ENCODE measurements at regions not wholly inside any gene's neighbourhood (a gene's known extent, or its start where the extent isn't known, plus 50 kb on each side); places are given as distances from the start of the nearest gene placed in this dataset.

DNA sequence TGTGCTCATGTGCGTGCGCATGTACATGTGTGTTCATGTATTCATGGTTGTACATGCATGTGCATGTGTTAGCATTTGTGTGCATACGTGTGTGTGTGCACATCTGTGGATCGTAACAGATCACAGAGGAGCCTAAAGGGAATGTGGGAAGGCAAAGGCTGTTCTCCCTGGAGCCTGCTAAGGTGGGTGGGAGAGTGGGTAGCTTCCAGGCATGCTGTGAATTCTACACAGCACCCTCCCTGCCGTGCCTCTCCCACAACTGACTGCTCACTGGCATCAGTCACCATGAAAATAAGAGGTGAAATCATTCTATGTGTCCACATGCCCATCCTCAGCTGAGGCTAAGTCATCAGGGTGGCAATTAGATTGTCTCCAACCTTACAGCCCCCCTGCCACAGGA is 600.9 kb downstream of the MID1IP1 start:
- no peak for DNase-seq
- no peaks in the 10 kb centered on the region for H3K36me3 ChIP-seq (ENCODE audit: control insufficient read depth, insufficient read depth, low read length)
- no peaks in the 10 kb centered on the region for H3K9me3 ChIP-seq (ENCODE audit: control insufficient read depth, low read depth, low read length)
- H3K27me3 ChIP-seq (ENCODE audit: control insufficient read depth, insufficient read depth, low read length), result no peaks in the 10 kb centered on the region
- no peak overlapping the region for H3K4me3 ChIP-seq (ENCODE audit: low read length)
- no peak overlapping the region for H3K27ac ChIP-seq (ENCODE audit: low read length)
- no CpG with 5 or more reads among the region's 5 CpGs for WGBS (ENCODE audit: insufficient coverage, low lambda C conversion rate)
- H3K4me1 ChIP-seq (ENCODE audit: control insufficient read depth, insufficient read depth, low read length), result peaks cover 9% of the 10 kb centered on the region

DNA sequence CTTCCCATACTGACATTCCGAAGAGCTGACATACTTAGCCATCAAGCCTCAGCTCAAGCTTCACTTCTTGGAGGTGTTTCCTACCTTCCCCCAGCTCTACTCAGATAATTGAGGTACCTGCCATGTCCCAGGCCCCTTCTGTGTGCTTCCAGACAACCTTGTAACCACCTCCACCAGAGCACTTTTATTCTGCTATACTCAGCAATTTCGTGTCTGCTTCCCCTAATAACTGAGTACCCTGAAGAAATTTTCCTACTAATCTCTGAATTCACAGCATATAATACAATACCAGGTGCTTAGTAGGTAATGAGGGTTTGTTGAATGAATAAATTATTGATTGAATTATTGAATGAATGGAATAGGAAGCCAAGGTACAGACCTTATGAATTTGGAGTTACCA is 605.5 kb downstream of the MID1IP1 start:
- no peak for DNase-seq
- Histone ChIP-seq H3K4me3 (ENCODE audit: low read length) (no peak overlapping the region), H3K27ac (ENCODE audit: low read length) (no peak overlapping the region), H3K36me3 (ENCODE audit: control insufficient read depth, insufficient read depth, low read length) (no peaks in the 10 kb centered on the region), H3K9me3 (ENCODE audit: control insufficient read depth, low read depth, low read length) (no peaks in the 10 kb centered on the region), H3K4me1 (ENCODE audit: control insufficient read depth, insufficient read depth, low read length) (no peaks in the 10 kb centered on the region), H3K27me3 (ENCODE audit: control insufficient read depth, insufficient read depth, low read length) (no peaks in the 10 kb centered on the region)
- no CpG with 5 or more reads among the region's 2 CpGs for WGBS (ENCODE audit: insufficient coverage, low lambda C conversion rate)

DNA sequence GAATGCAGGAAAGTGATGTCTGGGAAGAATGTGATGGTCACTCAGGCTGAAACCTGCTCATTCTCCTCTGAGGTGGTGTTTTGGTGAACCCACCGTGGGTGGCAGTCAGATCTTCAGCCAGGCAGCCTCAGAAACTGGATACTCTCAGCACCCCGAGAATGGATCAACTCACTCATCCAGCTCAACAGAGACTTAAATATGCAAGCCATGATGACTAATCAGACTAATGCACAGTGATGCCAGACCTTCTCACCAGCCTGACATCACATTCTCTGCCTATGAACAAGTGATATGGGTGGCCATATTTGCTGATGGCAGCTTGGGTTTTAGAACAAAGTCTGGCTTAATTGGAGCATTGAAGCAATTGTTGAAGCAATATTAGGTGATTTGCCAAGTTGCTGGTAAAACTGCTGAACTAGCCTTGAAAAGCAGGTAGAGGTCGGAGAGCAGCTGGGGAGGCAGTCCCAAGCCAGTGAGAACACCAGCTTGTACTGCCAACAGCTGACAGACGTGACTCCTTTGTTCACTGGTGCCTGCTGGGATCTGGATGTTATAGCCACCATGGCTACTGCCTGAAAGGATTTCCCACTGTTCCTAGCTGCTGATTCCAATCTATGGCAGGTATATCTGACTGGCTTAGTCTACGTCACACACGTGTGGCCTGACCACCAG is 608.1 kb downstream of the MID1IP1 start:
- Histone ChIP-seq H3K9me3 (ENCODE audit: control insufficient read depth, low read depth, low read length) (no peaks in the 10 kb centered on the region), H3K4me3 (ENCODE audit: low read length) (no peak overlapping the region), H3K36me3 (ENCODE audit: control insufficient read depth, insufficient read depth, low read length) (no peaks in the 10 kb centered on the region), H3K4me1 (ENCODE audit: control insufficient read depth, insufficient read depth, low read length) (peaks cover 6% of the 10 kb centered on the region), H3K27ac (ENCODE audit: low read length) (no peak overlapping the region), H3K27me3 (ENCODE audit: control insufficient read depth, insufficient read depth, low read length) (no peaks in the 10 kb centered on the region)
- no peak for DNase-seq
- WGBS (ENCODE audit: insufficient coverage, low lambda C conversion rate), result no CpG with 5 or more reads among the region's 6 CpGs

DNA sequence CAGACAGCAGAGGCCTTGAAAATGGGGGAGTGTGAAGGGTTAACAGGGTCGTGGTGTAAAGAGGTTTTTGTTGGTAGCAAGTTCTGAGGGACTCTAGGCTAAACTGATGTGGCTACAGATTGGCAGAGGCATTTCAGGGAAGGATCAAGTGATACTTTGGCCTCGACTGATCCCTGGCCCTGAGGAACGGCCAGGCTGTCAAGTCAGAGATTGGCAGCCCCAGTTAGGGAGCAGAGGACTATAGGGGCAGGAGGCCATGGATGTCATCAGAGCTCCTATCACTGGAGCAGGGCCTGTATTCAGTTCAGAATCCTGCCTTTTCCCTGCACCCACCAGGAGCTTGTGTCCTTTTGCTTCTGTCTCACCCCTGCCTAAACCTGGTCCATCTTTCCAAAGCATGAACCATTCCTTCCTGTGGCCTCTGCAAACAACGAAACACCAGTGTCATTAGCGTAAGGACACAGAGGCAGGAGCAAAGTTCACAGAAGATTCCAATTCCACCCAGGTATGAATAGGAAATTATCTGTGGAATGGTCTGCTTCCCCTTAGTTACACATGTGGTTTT is 613.1 kb downstream of the MID1IP1 start:
- Histone ChIP-seq H3K36me3 (ENCODE audit: control insufficient read depth, insufficient read depth, low read length) (no peaks in the 10 kb centered on the region), H3K9me3 (ENCODE audit: control insufficient read depth, low read depth, low read length) (no peaks in the 10 kb centered on the region), H3K27ac (ENCODE audit: low read length) (peak overlapping the region; percentile 66), H3K27me3 (ENCODE audit: control insufficient read depth, insufficient read depth, low read length) (no peaks in the 10 kb centered on the region), H3K4me1 (ENCODE audit: control insufficient read depth, insufficient read depth, low read length) (peaks cover 36% of the 10 kb centered on the region), H3K4me3 (ENCODE audit: low read length) (no peak overlapping the region)
- DNase-seq, result peak in 1 of 2 donors; percentile 56
- WGBS (ENCODE audit: insufficient coverage, low lambda C conversion rate), result no CpG with 5 or more reads among the region's 5 CpGs

DNA sequence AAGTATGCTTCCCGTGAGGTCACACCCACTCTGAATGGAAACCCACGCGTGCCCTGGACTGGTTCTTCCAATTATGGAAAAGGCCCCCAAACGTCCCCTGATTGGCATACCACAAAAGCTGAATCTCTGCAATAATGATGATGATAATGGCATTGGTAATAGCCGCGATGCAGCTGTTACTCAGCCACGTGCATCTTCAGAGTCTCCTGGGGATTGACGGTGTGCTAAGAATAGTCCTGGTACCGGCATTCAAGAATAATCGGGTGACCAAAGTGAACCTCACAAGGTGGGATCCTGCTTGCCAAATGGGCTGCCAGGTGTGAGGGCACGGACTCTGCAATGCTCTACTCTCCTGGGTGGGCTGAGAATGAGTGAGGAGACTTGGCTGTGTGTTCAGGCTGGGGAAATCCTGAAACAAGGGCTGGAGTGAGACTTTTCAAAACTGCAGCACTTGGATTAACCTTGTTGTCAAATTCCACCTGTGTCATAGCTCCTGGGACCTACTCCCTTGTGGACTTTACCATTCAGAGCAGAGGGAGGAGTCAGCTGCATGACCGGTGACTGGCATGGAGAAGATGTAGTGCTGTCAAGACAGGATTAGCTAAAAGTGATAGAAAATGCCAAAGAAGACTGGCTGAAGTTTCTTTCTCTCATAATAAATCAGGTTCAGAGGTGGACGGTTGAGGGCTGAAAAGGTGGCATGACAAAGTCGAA is 615.4 kb downstream of the MID1IP1 start:
- Histone ChIP-seq H3K27me3 (ENCODE audit: control insufficient read depth, insufficient read depth, low read length) (no peaks in the 10 kb centered on the region), H3K4me1 (ENCODE audit: control insufficient read depth, insufficient read depth, low read length) (peaks cover 36% of the 10 kb centered on the region), H3K4me3 (ENCODE audit: low read length) (no peak overlapping the region), H3K27ac (ENCODE audit: low read length) (peak overlapping the region; percentile 3), H3K36me3 (ENCODE audit: control insufficient read depth, insufficient read depth, low read length) (no peaks in the 10 kb centered on the region), H3K9me3 (ENCODE audit: control insufficient read depth, low read depth, low read length) (no peaks in the 10 kb centered on the region)
- DNase-seq, result peak in 1 of 2 donors; percentile 69
- WGBS (ENCODE audit: insufficient coverage, low lambda C conversion rate), result no CpG with 5 or more reads among the region's 14 CpGs

DNA sequence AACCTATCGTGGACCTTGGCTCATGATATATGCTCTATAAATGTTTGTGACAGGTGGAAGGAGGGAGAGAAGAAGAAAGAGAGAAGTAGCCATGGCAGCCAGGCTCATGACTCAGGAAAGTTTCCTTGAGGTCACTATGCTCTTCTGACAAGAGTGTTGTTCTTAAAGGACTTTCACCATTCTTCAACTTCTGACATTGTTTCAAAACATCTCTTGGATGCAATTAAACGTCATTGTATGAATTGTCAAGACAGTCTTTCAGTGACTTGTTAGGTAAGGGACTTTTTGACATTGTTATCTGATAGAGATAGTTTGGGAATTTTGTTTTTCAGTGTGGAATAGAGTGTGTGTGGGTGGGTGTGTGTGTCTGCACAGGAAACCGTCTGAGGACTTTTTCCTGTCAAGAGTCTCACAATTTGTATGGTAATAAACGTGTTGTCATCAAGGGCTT is 617.0 kb downstream of the MID1IP1 start:
- Histone ChIP-seq H3K4me1 (ENCODE audit: control insufficient read depth, insufficient read depth, low read length) (peaks cover 36% of the 10 kb centered on the region), H3K27ac (ENCODE audit: low read length) (peak overlapping the region; percentile 17), H3K9me3 (ENCODE audit: control insufficient read depth, low read depth, low read length) (no peaks in the 10 kb centered on the region), H3K36me3 (ENCODE audit: control insufficient read depth, insufficient read depth, low read length) (no peaks in the 10 kb centered on the region), H3K27me3 (ENCODE audit: control insufficient read depth, insufficient read depth, low read length) (no peaks in the 10 kb centered on the region), H3K4me3 (ENCODE audit: low read length) (no peak overlapping the region)
- 20% methylated on average over 1 of the region's 4 CpGs for WGBS (ENCODE audit: insufficient coverage, low lambda C conversion rate)
- peak in 1 of 2 donors; percentile 58 for DNase-seq

DNA sequence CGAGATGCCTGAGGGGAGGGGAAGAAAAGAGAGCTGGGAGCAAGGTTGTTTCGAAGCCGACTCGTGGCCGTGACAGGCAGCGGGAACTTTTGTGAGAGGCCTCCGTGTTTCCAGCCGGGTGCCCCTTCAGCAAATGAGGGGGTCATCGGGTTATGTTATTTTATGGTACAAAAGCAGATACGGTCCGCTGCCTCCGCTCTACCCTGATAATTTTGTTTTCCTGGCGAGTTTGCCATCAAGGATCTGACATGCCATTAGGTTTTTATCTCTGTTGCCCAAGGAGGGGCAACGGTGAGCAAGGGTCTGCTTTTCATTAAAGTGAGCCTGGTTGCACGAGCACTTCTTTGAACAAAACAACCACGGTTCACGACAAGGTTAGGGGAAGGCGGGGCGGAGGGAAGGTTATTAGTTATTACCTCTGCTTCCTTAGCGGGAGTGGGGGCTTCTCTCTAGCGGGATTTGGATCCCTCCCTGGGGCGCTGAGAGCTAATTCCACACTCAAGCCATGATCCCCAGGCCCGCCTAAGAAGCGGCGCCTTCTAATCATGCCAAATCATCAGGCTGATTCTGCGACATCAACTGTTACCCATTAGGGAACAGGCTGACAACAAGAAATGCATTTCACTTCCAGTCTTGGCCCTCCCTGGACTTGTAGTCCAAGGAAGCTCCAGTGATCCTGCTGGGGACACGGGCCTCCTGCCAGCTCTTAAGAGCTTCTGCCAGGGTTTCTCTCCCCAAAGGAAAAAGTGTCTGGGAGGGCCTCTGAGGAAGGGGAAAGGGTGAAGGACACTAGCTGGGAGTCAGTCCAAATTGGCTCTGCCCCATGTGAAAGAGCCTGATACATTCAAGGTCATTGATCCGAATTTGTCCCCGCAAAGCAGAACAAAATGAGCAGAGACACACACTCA is 617.7 kb downstream of the MID1IP1 start:
- Histone ChIP-seq H3K36me3 (ENCODE audit: control insufficient read depth, insufficient read depth, low read length) (no peaks in the 10 kb centered on the region), H3K9me3 (ENCODE audit: control insufficient read depth, low read depth, low read length) (no peaks in the 10 kb centered on the region), H3K4me1 (ENCODE audit: control insufficient read depth, insufficient read depth, low read length) (peaks cover 35% of the 10 kb centered on the region), H3K27me3 (ENCODE audit: control insufficient read depth, insufficient read depth, low read length) (no peaks in the 10 kb centered on the region), H3K27ac (ENCODE audit: low read length) (peak overlapping the region; percentile 17), H3K4me3 (ENCODE audit: low read length) (no peak overlapping the region)
- peak in 1 of 2 donors; percentile 45 for DNase-seq
- no CpG with 5 or more reads among the region's 29 CpGs for WGBS (ENCODE audit: insufficient coverage, low lambda C conversion rate)

DNA sequence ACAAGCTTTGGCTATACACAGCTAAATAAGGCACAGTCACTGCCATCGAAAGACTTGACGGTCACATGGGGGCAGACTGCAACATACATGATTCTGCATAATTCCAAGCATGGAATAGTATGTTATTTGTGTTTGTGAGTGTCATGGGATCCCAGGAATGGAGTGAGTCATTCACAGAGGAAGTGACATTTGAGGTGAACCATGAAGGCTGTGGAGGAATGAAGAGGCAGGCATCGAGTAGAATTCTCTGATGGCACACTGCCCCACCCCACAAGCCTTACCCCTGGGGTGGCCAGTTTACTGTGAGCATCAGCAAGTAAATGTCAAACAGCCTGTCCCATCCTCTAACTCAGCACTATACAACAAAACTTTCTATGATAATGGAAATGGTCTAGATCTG is 619.7 kb downstream of the MID1IP1 start:
- H3K4me1 ChIP-seq (ENCODE audit: control insufficient read depth, insufficient read depth, low read length), result peaks cover 24% of the 10 kb centered on the region
- H3K9me3 ChIP-seq (ENCODE audit: control insufficient read depth, low read depth, low read length), result no peaks in the 10 kb centered on the region
- H3K27me3 ChIP-seq (ENCODE audit: control insufficient read depth, insufficient read depth, low read length), result no peaks in the 10 kb centered on the region
- no peak overlapping the region for H3K4me3 ChIP-seq (ENCODE audit: low read length)
- no peak for DNase-seq
- H3K36me3 ChIP-seq (ENCODE audit: control insufficient read depth, insufficient read depth, low read length), result no peaks in the 10 kb centered on the region
- H3K27ac ChIP-seq (ENCODE audit: low read length), result no peak overlapping the region
- WGBS (ENCODE audit: insufficient coverage, low lambda C conversion rate), result no CpG with 5 or more reads among the region's 3 CpGs

DNA sequence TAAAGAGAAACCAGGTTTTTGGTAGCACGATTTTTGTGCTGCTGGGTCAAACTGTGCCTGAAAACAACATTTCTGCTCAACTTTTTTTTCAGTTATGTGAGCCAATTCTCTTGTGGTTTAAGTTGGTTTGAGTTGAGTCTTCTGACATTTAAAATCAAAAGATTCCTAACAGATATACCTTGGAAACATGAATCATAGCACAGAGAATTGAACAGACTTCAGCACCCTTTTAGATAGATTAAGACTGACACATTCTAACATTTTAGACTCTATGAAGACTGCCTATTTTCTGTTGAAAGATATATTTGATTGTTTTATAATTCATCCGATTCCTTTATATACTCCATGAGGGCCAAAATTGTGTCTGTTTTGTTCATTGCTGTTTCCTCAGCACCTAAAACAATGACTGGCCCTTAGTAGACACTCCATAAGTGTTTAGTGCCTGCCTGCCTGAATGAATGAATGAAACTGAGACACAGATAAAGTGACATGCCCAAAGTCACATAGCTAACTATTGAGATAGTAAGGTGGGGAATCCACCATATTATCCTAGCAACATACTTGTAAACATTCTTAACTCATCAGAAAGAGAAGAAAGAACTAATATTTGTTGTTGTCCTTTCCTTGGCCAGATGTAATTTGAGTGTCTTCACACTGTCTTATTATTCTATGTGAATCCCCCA is 624.0 kb downstream of the MID1IP1 start:
- no CpG with 5 or more reads among the region's 2 CpGs for WGBS (ENCODE audit: insufficient coverage, low lambda C conversion rate)
- Histone ChIP-seq H3K4me3 (ENCODE audit: low read length) (no peak overlapping the region), H3K9me3 (ENCODE audit: control insufficient read depth, low read depth, low read length) (no peaks in the 10 kb centered on the region), H3K36me3 (ENCODE audit: control insufficient read depth, insufficient read depth, low read length) (no peaks in the 10 kb centered on the region), H3K4me1 (ENCODE audit: control insufficient read depth, insufficient read depth, low read length) (no peaks in the 10 kb centered on the region), H3K27me3 (ENCODE audit: control insufficient read depth, insufficient read depth, low read length) (no peaks in the 10 kb centered on the region), H3K27ac (ENCODE audit: low read length) (no peak overlapping the region)
- DNase-seq, result no peak
